ENCODE measurements at regions not wholly inside any gene's neighbourhood (a gene's known extent, or its start where the extent isn't known, plus 50 kb on each side); places are given as distances from the start of the nearest gene placed in this dataset.

GRCh38 chr14:34023824-34024767, 73.2 kb upstream of the EGLN3 start (continued):
- TF ChIP-seq MIER3 (CRISPR knock-in tag; IDR thresholded peaks at IDR 0.05; ENCODE audit: borderline replicate concordance), result peak; percentile 96
- peak; percentile 65 for TF ChIP-seq ZNF512B (CRISPR knock-in tag; IDR thresholded peaks at IDR 0.05; ENCODE audit: borderline replicate concordance)
- TF ChIP-seq ZNF414 (CRISPR knock-in tag; IDR thresholded peaks at IDR 0.05), result no peak
- TF ChIP-seq, protein P1, sequence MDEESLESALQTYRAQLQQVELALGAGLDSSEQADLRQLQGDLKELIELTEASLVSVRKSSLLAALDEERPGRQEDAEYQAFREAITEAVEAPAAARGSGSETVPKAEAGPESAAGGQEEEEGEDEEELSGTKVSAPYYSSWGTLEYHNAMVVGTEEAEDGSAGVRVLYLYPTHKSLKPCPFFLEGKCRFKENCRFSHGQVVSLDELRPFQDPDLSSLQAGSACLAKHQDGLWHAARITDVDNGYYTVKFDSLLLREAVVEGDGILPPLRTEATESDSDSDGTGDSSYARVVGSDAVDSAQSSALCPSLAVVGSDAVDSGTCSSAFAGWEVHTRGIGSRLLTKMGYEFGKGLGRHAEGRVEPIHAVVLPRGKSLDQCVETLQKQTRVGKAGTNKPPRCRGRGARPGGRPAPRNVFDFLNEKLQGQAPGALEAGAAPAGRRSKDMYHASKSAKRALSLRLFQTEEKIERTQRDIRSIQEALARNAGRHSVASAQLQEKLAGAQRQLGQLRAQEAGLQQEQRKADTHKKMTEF (CRISPR knock-in tag; IDR thresholded peaks at IDR 0.05), result peak; percentile 99
- TF ChIP-seq ZNF205 (CRISPR knock-in tag; IDR thresholded peaks at IDR 0.05), result peak; percentile 86
- TF ChIP-seq ZNF136 (CRISPR knock-in tag; IDR thresholded peaks at IDR 0.05; ENCODE audit: low read depth), result peak; percentile 98
- no peak for TF ChIP-seq MBNL3 (CRISPR knock-in tag; conservative IDR thresholded peaks at IDR 0.05)
- TF ChIP-seq, protein P2, sequence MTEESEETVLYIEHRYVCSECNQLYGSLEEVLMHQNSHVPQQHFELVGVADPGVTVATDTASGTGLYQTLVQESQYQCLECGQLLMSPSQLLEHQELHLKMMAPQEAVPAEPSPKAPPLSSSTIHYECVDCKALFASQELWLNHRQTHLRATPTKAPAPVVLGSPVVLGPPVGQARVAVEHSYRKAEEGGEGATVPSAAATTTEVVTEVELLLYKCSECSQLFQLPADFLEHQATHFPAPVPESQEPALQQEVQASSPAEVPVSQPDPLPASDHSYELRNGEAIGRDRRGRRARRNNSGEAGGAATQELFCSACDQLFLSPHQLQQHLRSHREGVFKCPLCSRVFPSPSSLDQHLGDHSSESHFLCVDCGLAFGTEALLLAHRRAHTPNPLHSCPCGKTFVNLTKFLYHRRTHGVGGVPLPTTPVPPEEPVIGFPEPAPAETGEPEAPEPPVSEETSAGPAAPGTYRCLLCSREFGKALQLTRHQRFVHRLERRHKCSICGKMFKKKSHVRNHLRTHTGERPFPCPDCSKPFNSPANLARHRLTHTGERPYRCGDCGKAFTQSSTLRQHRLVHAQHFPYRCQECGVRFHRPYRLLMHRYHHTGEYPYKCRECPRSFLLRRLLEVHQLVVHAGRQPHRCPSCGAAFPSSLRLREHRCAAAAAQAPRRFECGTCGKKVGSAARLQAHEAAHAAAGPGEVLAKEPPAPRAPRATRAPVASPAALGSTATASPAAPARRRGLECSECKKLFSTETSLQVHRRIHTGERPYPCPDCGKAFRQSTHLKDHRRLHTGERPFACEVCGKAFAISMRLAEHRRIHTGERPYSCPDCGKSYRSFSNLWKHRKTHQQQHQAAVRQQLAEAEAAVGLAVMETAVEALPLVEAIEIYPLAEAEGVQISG (CRISPR knock-in tag; IDR thresholded peaks at IDR 0.05), result peak; percentile 74; the same call in 1 of the 2 replicates
- no peak for TF ChIP-seq ZNF619 (CRISPR knock-in tag; IDR thresholded peaks at IDR 0.05)
- no peak for TF ChIP-seq PREB (CRISPR knock-in tag; IDR thresholded peaks at IDR 0.05)
- TF ChIP-seq GATAD2A (CRISPR knock-in tag; IDR thresholded peaks at IDR 0.05), result peak; percentile 100
- no peak for TF ChIP-seq PBX3 (CRISPR knock-in tag; IDR thresholded peaks at IDR 0.05; ENCODE audit: borderline replicate concordance)
- TF ChIP-seq, protein P3, sequence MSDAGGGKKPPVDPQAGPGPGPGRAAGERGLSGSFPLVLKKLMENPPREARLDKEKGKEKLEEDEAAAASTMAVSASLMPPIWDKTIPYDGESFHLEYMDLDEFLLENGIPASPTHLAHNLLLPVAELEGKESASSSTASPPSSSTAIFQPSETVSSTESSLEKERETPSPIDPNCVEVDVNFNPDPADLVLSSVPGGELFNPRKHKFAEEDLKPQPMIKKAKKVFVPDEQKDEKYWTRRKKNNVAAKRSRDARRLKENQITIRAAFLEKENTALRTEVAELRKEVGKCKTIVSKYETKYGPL (CRISPR knock-in tag; IDR thresholded peaks at IDR 0.05), result no peak
- TF ChIP-seq HOXA3 (CRISPR knock-in tag; IDR thresholded peaks at IDR 0.05), result peak; percentile 84; the same call in 1 of the 2 replicates
- peak; percentile 98 for TF ChIP-seq MED1 (CRISPR knock-in tag; IDR thresholded peaks at IDR 0.05)
- peak; percentile 75; the same call in 1 of the 2 replicates for TF ChIP-seq NR2F2 (IDR thresholded peaks at IDR 0.05; ENCODE audit: borderline replicate concordance, low read depth)
- peak; percentile 98 for TF ChIP-seq ERF (CRISPR knock-in tag; IDR thresholded peaks at IDR 0.05)
- TF ChIP-seq ZNF792 (CRISPR knock-in tag; IDR thresholded peaks at IDR 0.05), result peak; percentile 96

Measured in HepG2 (cell line).